ENCODE measurements at regions not wholly inside any gene's neighbourhood (a gene's known extent, or its start where the extent isn't known, plus 50 kb on each side); places are given as distances from the start of the nearest gene placed in this dataset.

DNA sequence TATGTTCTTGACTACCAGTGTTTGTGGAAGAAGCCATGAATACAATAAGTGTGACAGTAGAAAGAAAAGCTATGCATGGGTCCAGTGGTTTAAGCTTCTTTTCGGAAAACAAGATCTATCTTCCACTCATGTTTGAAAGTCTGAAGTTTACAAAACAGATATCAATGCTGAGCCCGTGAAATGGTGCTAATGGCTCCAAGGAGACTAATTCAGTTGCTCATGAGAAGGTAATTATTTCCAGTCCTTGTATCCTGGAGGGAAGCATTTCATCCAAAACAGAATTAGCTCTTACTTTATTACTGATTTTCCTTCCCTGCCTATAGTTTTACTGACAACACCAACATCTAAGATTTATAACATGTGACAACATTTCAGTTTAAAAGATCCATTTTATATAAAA, 1364.9 kb downstream of the PCDH9 start:
- Histone ChIP-seq H3K9me3 (ENCODE audit: low read depth, low read length) (no peaks in the 10 kb centered on the region), H3K4me2 (ENCODE audit: insufficient read depth, low read length) (no peak overlapping the region), H3K27ac (ENCODE audit: low read depth, low read length) (no peak overlapping the region), H3K4me1 (ENCODE audit: insufficient read depth, low read length) (no peaks in the 10 kb centered on the region), H3K79me2 (ENCODE audit: insufficient read depth, low read length) (no peaks in the 10 kb centered on the region), H3K27me3 (ENCODE audit: insufficient read depth, low read length) (no peaks in the 10 kb centered on the region), H2AFZ (ENCODE audit: low read length) (no peak overlapping the region), H3K4me3 (ENCODE audit: insufficient read depth, low read length) (no peak overlapping the region), H3K36me3 (ENCODE audit: insufficient read depth, low read length) (no peaks in the 10 kb centered on the region), H4K20me1 (ENCODE audit: insufficient read depth, low read length) (no peaks in the 10 kb centered on the region)
- no peak for DNase-seq (ENCODE audit: insufficient read length, low spot score, missing footprints)
- TF ChIP-seq, protein P1, sequence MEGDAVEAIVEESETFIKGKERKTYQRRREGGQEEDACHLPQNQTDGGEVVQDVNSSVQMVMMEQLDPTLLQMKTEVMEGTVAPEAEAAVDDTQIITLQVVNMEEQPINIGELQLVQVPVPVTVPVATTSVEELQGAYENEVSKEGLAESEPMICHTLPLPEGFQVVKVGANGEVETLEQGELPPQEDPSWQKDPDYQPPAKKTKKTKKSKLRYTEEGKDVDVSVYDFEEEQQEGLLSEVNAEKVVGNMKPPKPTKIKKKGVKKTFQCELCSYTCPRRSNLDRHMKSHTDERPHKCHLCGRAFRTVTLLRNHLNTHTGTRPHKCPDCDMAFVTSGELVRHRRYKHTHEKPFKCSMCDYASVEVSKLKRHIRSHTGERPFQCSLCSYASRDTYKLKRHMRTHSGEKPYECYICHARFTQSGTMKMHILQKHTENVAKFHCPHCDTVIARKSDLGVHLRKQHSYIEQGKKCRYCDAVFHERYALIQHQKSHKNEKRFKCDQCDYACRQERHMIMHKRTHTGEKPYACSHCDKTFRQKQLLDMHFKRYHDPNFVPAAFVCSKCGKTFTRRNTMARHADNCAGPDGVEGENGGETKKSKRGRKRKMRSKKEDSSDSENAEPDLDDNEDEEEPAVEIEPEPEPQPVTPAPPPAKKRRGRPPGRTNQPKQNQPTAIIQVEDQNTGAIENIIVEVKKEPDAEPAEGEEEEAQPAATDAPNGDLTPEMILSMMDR (IDR thresholded peaks at IDR 0.05; ENCODE audit: extremely low read depth, low read depth, low read length): no peak

DNA sequence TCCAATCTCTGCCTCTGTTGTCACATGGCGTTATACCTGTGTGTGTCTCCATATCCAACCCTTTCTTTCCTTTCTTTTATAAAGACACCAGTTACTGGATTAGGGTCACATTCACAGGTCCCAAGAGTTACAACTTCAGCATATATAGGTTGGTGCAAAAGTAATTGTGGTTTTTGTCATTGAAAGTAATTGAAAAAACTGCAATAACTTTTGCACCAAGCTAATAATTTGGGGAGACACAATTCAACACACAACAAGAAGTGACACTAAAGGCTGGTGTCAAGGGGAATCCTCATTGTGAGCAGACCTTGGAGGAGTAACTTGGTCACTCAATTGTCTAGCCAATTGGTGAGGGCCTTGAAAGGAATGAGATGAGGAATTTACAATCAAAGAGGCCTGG, 1366.1 kb downstream of the PCDH9 start:
- Histone ChIP-seq H3K27me3 (ENCODE audit: insufficient read depth, low read length) (no peaks in the 10 kb centered on the region), H2AFZ (ENCODE audit: low read length) (no peak overlapping the region), H3K36me3 (ENCODE audit: insufficient read depth, low read length) (no peaks in the 10 kb centered on the region), H4K20me1 (ENCODE audit: insufficient read depth, low read length) (no peaks in the 10 kb centered on the region), H3K9me3 (ENCODE audit: low read depth, low read length) (no peaks in the 10 kb centered on the region), H3K4me1 (ENCODE audit: insufficient read depth, low read length) (no peaks in the 10 kb centered on the region), H3K4me3 (ENCODE audit: insufficient read depth, low read length) (no peak overlapping the region), H3K4me2 (ENCODE audit: insufficient read depth, low read length) (no peak overlapping the region), H3K79me2 (ENCODE audit: insufficient read depth, low read length) (no peaks in the 10 kb centered on the region), H3K27ac (ENCODE audit: low read depth, low read length) (no peak overlapping the region)
- no peak for DNase-seq (ENCODE audit: insufficient read length, low spot score, missing footprints)
- TF ChIP-seq, protein P1 (IDR thresholded peaks at IDR 0.05; ENCODE audit: extremely low read depth, low read depth, low read length): no peak

DNA sequence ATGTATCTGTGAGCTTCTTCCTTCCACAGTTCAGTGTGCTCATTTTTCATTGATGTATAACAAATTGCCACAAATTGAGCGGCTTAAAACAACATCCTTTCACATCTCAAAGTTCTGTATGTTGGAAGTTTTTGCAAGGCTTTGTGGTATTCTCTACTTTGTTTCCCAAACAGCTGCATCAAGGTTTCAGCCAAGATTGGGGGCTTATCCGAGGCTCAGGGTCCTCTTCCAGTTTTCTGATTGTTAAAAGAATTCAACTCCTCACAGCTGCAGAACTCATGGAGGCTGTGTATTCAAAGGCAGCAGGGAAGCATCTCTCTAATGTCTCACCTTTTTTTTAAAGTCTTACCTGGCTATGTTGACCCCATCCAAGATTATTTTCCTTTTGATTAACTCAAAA, 1369.8 kb downstream of the PCDH9 start:
- Histone ChIP-seq H3K79me2 (ENCODE audit: insufficient read depth, low read length) (no peaks in the 10 kb centered on the region), H3K9me3 (ENCODE audit: low read depth, low read length) (no peaks in the 10 kb centered on the region), H2AFZ (ENCODE audit: low read length) (no peak overlapping the region), H3K4me3 (ENCODE audit: insufficient read depth, low read length) (no peak overlapping the region), H3K4me2 (ENCODE audit: insufficient read depth, low read length) (no peak overlapping the region), H3K27ac (ENCODE audit: low read depth, low read length) (no peak overlapping the region), H3K36me3 (ENCODE audit: insufficient read depth, low read length) (no peaks in the 10 kb centered on the region), H4K20me1 (ENCODE audit: insufficient read depth, low read length) (no peaks in the 10 kb centered on the region), H3K4me1 (ENCODE audit: insufficient read depth, low read length) (peaks cover 3% of the 10 kb centered on the region), H3K27me3 (ENCODE audit: insufficient read depth, low read length) (no peaks in the 10 kb centered on the region)
- DNase-seq (ENCODE audit: insufficient read length, low spot score, missing footprints): no peak
- TF ChIP-seq, protein P1 (IDR thresholded peaks at IDR 0.05; ENCODE audit: extremely low read depth, low read depth, low read length): no peak

DNA sequence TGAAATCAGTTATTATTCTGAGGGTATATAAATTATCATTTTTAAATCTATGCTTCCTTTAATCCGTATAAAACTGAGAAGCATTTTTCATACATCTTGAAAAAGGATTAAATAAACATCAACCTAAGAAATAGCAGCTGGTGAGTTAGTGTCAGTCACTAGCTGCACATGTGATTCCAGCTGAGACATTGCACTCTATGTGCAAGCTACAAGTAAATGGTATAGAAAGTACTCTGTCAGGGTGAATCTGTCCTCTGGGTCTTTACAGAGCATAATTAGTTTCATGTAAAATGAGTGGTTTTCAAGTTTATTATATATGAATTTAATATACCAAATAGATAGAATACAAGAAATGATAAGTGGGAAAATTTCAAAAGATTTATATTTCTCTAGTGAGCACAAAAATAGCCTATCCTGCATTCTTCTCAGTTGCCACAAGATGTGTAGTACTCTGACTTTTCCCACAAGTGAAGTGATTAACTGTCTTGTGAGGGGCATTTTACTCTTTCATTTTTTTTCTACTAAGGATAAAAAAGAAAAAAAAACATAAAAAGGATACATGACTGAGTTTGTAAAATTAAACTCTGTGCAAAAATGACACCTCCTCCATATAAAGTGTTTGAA, 1372.1 kb downstream of the PCDH9 start:
- peaks cover 3% of the 10 kb centered on the region for H3K4me1 ChIP-seq (ENCODE audit: insufficient read depth, low read length)
- no peak overlapping the region for H3K27ac ChIP-seq (ENCODE audit: low read depth, low read length)
- H2AFZ ChIP-seq (ENCODE audit: low read length): no peak overlapping the region
- TF ChIP-seq, protein P1 (IDR thresholded peaks at IDR 0.05; ENCODE audit: extremely low read depth, low read depth, low read length): no peak
- DNase-seq (ENCODE audit: insufficient read length, low spot score, missing footprints): no peak
- H3K4me3 ChIP-seq (ENCODE audit: insufficient read depth, low read length): no peak overlapping the region
- H4K20me1 ChIP-seq (ENCODE audit: insufficient read depth, low read length): no peaks in the 10 kb centered on the region
- no peak overlapping the region for H3K4me2 ChIP-seq (ENCODE audit: insufficient read depth, low read length)
- no peaks in the 10 kb centered on the region for H3K79me2 ChIP-seq (ENCODE audit: insufficient read depth, low read length)
- H3K27me3 ChIP-seq (ENCODE audit: insufficient read depth, low read length): no peaks in the 10 kb centered on the region
- no peaks in the 10 kb centered on the region for H3K9me3 ChIP-seq (ENCODE audit: low read depth, low read length)
- H3K36me3 ChIP-seq (ENCODE audit: insufficient read depth, low read length): no peaks in the 10 kb centered on the region

Measured in osteoblast (primary cell).